ENCODE measurements at regions not wholly inside any gene's neighbourhood (a gene's known extent, or its start where the extent isn't known, plus 50 kb on each side); places are given as distances from the start of the nearest gene placed in this dataset.
A peak's percentile ranks its signal among the peaks of the same experiment; 100 is the strongest.

- no peak for TF ChIP-seq CTCF (conservative IDR thresholded peaks at IDR 0.05; ENCODE audit: low read depth, low read length)
- H3K4me3 ChIP-seq (ENCODE audit: low read depth, low read length) = no peak overlapping the region
- DNase-seq (ENCODE audit: low read depth) = no peak
Observed at GRCh38 chr3:118593277-118593670, 441.4 kb downstream of the IGSF11 start.

- H3K4me3 ChIP-seq (ENCODE audit: low read depth, low read length) = no peak overlapping the region
- no peak for DNase-seq (ENCODE audit: low read depth)
- TF ChIP-seq CTCF (conservative IDR thresholded peaks at IDR 0.05; ENCODE audit: low read depth, low read length) = no peak
Observed at GRCh38 chr3:118597184-118597583, 437.5 kb downstream of the IGSF11 start.

GRCh38 chr3:118607915-118608820 lies 426.5 kb downstream of the IGSF11 start:
- no peak overlapping the region for H3K4me3 ChIP-seq (ENCODE audit: low read depth, low read length)
- no peak for DNase-seq (ENCODE audit: low read depth)
- no peak for TF ChIP-seq CTCF (conservative IDR thresholded peaks at IDR 0.05; ENCODE audit: low read depth, low read length)

- DNase-seq (ENCODE audit: low read depth) = no peak
- TF ChIP-seq CTCF (conservative IDR thresholded peaks at IDR 0.05; ENCODE audit: low read depth, low read length) = no peak
Observed at GRCh38 chr3:118618247-118619040, 416.2 kb downstream of the IGSF11 start.

GRCh38 chr3:118626453-118626852 lies 408.2 kb downstream of the IGSF11 start:
- DNase-seq (ENCODE audit: low read depth) = no peak
- TF ChIP-seq CTCF (conservative IDR thresholded peaks at IDR 0.05; ENCODE audit: low read depth, low read length) = no peak
- H3K4me3 ChIP-seq (ENCODE audit: low read depth, low read length) = no peak overlapping the region

More at GRCh38 chr3:118618247-118619040, 416.2 kb downstream of the IGSF11 start:
- H3K4me3 ChIP-seq (ENCODE audit: low read depth, low read length) = no peak overlapping the region

GRCh38 chr3:118628704-118629341 lies 405.8 kb downstream of the IGSF11 start:
- peak; percentile 88 for TF ChIP-seq CTCF (conservative IDR thresholded peaks at IDR 0.05; ENCODE audit: low read depth, low read length)
- peak; percentile 6 for DNase-seq (ENCODE audit: low read depth)
- H3K4me3 ChIP-seq (ENCODE audit: low read depth, low read length) = no peak overlapping the region

Data from epithelial cell of proximal tubule (primary cell).